ENCODE measurements at regions not wholly inside any gene's neighbourhood (a gene's known extent, or its start where the extent isn't known, plus 50 kb on each side); places are given as distances from the start of the nearest gene placed in this dataset.

DNA sequence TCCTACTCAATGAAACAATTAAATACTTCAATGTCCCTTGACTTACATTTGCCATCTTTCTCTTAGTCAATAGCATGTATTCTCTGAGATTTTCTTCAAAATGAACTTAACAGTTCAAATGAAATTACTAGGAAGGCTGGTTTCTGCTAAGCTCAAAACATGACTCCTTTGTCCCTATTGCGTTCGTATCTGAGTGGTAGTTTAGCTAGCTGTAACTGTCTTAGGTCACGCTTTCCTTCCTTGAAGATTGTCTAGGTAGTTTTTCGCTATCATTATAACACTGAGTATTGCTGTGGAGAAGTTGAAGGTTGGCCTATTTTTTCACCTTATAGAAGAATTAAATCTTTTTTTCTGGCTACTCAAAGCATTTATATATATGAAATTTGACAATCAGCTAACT lies 1535.2 kb downstream of the PLA2G4A start:
- Histone ChIP-seq H3K36me3 (ENCODE audit: insufficient read depth, low read length) (no peaks in the 10 kb centered on the region), H3K4me3 (ENCODE audit: low read length) (no peak overlapping the region), H2AFZ (ENCODE audit: low read depth, low read length) (no peak overlapping the region), H3K4me1 (ENCODE audit: insufficient read depth, low read length) (no peaks in the 10 kb centered on the region), H3K27me3 (ENCODE audit: insufficient read depth, low read length) (no peaks in the 10 kb centered on the region), H3K9me3 (ENCODE audit: low read length) (no peaks in the 10 kb centered on the region)

DNA sequence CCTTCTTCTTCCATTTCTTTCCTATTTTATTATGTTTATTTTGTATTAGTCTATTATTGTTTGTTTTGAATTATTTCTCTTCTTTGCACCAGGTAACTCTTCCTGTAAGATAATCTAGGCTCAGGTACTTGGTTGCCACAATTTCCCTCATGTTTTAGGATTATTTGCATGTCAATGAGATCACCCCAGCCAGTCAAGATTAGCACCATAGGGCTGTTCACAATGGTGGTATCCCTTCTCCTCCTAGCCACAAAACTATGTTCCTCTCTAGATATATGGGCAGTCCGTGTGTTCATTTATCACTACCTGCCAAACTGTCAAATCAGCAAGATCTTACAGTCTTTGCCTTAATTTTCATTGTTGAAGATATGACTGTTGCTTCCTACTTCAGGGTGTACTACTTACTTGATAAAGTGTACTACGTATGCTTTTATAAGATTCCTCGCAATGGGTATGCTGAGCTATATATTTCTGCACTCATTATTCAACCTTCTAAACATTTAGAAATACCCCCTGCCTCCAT lies 1536.2 kb downstream of the PLA2G4A start:
- Histone ChIP-seq H3K4me1 (ENCODE audit: insufficient read depth, low read length) (no peaks in the 10 kb centered on the region), H3K27me3 (ENCODE audit: insufficient read depth, low read length) (no peaks in the 10 kb centered on the region)

GRCh38 chr1:188365874-188366273 lies 1537.1 kb downstream of the PLA2G4A start:
- no peaks in the 10 kb centered on the region for H3K27me3 ChIP-seq (ENCODE audit: insufficient read depth, low read length)
- no peak overlapping the region for H3K4me3 ChIP-seq (ENCODE audit: low read length)
- H3K4me1 ChIP-seq (ENCODE audit: insufficient read depth, low read length) = no peaks in the 10 kb centered on the region
- H3K36me3 ChIP-seq (ENCODE audit: insufficient read depth, low read length) = no peaks in the 10 kb centered on the region
- H3K9me3 ChIP-seq (ENCODE audit: low read length) = no peaks in the 10 kb centered on the region
- no peak overlapping the region for H2AFZ ChIP-seq (ENCODE audit: low read depth, low read length)

More for the DNA sequence above, 1536.2 kb downstream of the PLA2G4A start:
- Histone ChIP-seq H2AFZ (ENCODE audit: low read depth, low read length) (no peak overlapping the region), H3K9me3 (ENCODE audit: low read length) (no peaks in the 10 kb centered on the region), H3K4me3 (ENCODE audit: low read length) (no peak overlapping the region), H3K36me3 (ENCODE audit: insufficient read depth, low read length) (no peaks in the 10 kb centered on the region)

GRCh38 chr1:188367661-188368060 lies 1538.9 kb downstream of the PLA2G4A start:
- Histone ChIP-seq H3K4me1 (ENCODE audit: insufficient read depth, low read length) (no peaks in the 10 kb centered on the region), H3K9me3 (ENCODE audit: low read length) (no peaks in the 10 kb centered on the region)

DNA sequence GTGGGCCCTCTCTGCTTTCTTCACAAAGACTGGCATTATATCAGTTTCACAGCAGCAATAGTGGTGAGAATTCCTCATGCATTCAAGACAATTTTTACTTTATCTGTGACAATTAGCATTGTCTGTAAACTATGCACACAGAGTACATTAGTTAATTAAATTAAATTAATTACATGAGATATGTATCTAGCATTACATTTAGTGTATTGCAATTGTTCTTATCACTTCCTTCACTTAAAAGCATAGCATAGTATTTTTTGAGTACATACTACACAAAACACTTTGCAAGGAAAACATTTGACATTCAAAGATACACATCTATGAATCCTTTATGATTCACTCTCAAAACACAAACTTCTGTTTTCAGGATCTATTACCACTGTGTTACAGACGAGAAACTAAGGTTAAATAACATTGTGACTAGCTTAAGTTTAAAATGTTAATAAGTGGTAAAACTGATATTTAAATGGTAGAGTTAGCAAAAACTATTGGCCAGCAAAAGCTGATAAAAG lies 1542.6 kb downstream of the PLA2G4A start:
- no peaks in the 10 kb centered on the region for H3K4me1 ChIP-seq (ENCODE audit: insufficient read depth, low read length)
- no peak overlapping the region for H3K4me3 ChIP-seq (ENCODE audit: low read length)
- no peaks in the 10 kb centered on the region for H3K9me3 ChIP-seq (ENCODE audit: low read length)
- no peaks in the 10 kb centered on the region for H3K27me3 ChIP-seq (ENCODE audit: insufficient read depth, low read length)
- no peaks in the 10 kb centered on the region for H3K36me3 ChIP-seq (ENCODE audit: insufficient read depth, low read length)
- H2AFZ ChIP-seq (ENCODE audit: low read depth, low read length) = no peak overlapping the region

More at GRCh38 chr1:188367661-188368060, 1538.9 kb downstream of the PLA2G4A start:
- H3K27me3 ChIP-seq (ENCODE audit: insufficient read depth, low read length) = no peaks in the 10 kb centered on the region
- H2AFZ ChIP-seq (ENCODE audit: low read depth, low read length) = no peak overlapping the region
- H3K36me3 ChIP-seq (ENCODE audit: insufficient read depth, low read length) = no peaks in the 10 kb centered on the region
- no peak overlapping the region for H3K4me3 ChIP-seq (ENCODE audit: low read length)

DNA sequence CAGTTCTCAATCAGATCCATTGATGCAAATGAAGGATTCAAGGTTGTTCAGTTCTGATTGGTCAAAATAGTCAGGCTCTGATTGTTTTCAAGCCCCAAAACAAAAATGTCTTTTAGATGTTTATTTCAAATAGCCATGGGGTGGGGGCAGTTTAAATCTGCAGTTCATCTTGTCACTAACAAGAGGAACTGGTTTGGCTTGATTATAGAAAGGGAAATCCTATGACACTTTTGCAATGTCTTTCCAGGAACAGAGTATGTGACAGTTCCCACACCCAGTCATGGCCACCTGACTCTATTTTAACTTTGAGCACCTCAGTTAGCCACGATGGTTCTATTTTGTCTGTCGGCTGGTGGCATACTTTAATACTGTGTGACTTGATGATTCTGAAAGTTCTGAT lies 1544.1 kb downstream of the PLA2G4A start:
- H3K4me1 ChIP-seq (ENCODE audit: insufficient read depth, low read length) = no peaks in the 10 kb centered on the region
- H2AFZ ChIP-seq (ENCODE audit: low read depth, low read length) = no peak overlapping the region
- no peaks in the 10 kb centered on the region for H3K36me3 ChIP-seq (ENCODE audit: insufficient read depth, low read length)
- H3K27me3 ChIP-seq (ENCODE audit: insufficient read depth, low read length) = no peaks in the 10 kb centered on the region
- no peaks in the 10 kb centered on the region for H3K9me3 ChIP-seq (ENCODE audit: low read length)
- no peak overlapping the region for H3K4me3 ChIP-seq (ENCODE audit: low read length)

- Histone ChIP-seq H2AFZ (ENCODE audit: low read depth, low read length) (no peak overlapping the region), H3K27me3 (ENCODE audit: insufficient read depth, low read length) (no peaks in the 10 kb centered on the region), H3K4me3 (ENCODE audit: low read length) (no peak overlapping the region), H3K9me3 (ENCODE audit: low read length) (no peaks in the 10 kb centered on the region), H3K36me3 (ENCODE audit: insufficient read depth, low read length) (no peaks in the 10 kb centered on the region), H3K4me1 (ENCODE audit: insufficient read depth, low read length) (no peaks in the 10 kb centered on the region)
Measured at GRCh38 chr1:188382851-188383250, 1554.1 kb downstream of the PLA2G4A start.

GRCh38 chr1:188386161-188386560 lies 1557.4 kb downstream of the PLA2G4A start:
- no peak overlapping the region for H2AFZ ChIP-seq (ENCODE audit: low read depth, low read length)
- no peak overlapping the region for H3K4me3 ChIP-seq (ENCODE audit: low read length)
- H3K27me3 ChIP-seq (ENCODE audit: insufficient read depth, low read length) = no peaks in the 10 kb centered on the region
- no peaks in the 10 kb centered on the region for H3K9me3 ChIP-seq (ENCODE audit: low read length)
- H3K36me3 ChIP-seq (ENCODE audit: insufficient read depth, low read length) = no peaks in the 10 kb centered on the region
- H3K4me1 ChIP-seq (ENCODE audit: insufficient read depth, low read length) = no peaks in the 10 kb centered on the region

DNA sequence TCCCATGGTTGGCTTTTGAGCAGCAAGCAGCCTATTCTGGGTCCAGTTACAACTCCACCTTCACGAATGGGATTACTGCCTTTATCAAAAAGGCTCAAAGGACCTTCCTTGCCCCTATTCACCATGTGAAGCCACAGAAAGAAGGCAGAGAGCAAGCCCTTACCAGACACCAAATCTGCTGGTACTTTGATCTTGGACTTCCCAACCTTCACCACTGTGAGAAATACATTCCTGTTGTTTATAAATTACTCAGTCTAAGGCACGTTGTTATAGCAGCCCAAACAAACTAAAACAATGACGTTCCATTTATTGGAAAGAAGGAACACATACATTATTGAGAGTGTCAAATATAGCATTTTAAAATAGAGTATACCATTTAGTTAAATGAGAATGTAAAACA lies 1557.9 kb downstream of the PLA2G4A start:
- Histone ChIP-seq H3K9me3 (ENCODE audit: low read length) (no peaks in the 10 kb centered on the region), H3K27me3 (ENCODE audit: insufficient read depth, low read length) (no peaks in the 10 kb centered on the region), H3K4me3 (ENCODE audit: low read length) (no peak overlapping the region), H3K36me3 (ENCODE audit: insufficient read depth, low read length) (no peaks in the 10 kb centered on the region), H2AFZ (ENCODE audit: low read depth, low read length) (no peak overlapping the region), H3K4me1 (ENCODE audit: insufficient read depth, low read length) (no peaks in the 10 kb centered on the region)

DNA sequence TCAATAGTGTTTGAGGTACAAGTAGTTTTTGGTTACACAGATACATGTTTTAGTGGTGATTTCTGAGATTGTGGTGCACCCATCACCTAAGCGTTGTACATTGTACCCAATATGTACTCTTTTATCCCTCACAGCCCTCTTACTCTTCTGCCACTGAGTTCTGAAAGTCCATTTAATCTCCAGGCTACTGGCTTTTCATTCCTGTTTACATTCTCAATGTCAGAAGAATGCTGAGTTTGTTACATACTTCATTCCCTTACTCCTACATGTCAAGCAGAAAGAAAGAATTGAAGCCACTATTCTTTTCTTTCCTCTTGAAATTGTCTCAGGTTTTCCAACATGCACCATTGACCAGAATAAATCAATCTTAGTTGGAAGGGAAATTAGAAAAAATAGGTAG lies 1565.9 kb downstream of the PLA2G4A start:
- Histone ChIP-seq H3K27me3 (ENCODE audit: insufficient read depth, low read length) (no peaks in the 10 kb centered on the region), H3K9me3 (ENCODE audit: low read length) (no peaks in the 10 kb centered on the region), H2AFZ (ENCODE audit: low read depth, low read length) (no peak overlapping the region), H3K4me3 (ENCODE audit: low read length) (no peak overlapping the region), H3K4me1 (ENCODE audit: insufficient read depth, low read length) (no peaks in the 10 kb centered on the region), H3K36me3 (ENCODE audit: insufficient read depth, low read length) (no peaks in the 10 kb centered on the region)

DNA sequence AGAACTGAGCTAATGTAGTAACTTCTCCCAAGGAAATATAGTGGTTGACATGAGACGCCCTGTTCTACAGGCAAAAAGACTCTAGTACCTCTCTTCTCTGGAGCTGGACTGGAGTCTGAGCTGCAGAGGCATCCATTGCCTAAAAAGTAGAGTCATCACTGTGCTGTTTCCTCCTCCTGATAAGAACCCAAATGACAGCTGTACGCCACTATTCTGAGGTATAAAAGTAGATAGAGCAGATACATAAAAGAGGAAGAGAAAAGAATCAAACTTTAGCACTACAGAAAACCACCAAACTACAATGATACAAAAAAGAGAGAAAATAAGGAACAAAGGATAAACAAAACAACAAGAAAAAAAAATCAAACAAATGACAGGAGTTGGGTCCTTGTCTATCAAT lies 1568.8 kb downstream of the PLA2G4A start:
- Histone ChIP-seq H3K27me3 (ENCODE audit: insufficient read depth, low read length) (no peaks in the 10 kb centered on the region), H3K4me1 (ENCODE audit: insufficient read depth, low read length) (no peaks in the 10 kb centered on the region), H2AFZ (ENCODE audit: low read depth, low read length) (no peak overlapping the region), H3K9me3 (ENCODE audit: low read length) (no peaks in the 10 kb centered on the region), H3K4me3 (ENCODE audit: low read length) (no peak overlapping the region), H3K36me3 (ENCODE audit: insufficient read depth, low read length) (no peaks in the 10 kb centered on the region)

DNA sequence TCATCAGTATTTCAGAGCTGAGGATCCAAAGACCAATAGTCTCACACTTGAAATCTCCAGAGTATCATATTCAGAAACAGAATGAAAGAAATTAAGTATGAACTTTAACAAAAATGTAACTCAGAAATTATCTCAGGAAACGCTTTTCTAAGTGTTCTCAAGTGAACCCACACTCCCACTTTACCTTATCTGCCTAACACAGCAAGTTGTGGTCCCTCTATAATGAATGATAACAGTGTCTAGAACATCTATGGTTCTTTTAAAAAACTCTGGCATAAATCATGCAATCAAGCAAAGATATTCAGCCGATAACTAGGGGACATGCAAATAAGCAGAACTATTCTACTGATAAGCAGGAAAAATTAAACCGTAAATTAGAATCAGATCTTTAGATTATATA lies 1574.2 kb downstream of the PLA2G4A start:
- Histone ChIP-seq H3K27me3 (ENCODE audit: insufficient read depth, low read length) (no peaks in the 10 kb centered on the region), H2AFZ (ENCODE audit: low read depth, low read length) (no peak overlapping the region), H3K4me3 (ENCODE audit: low read length) (no peak overlapping the region), H3K4me1 (ENCODE audit: insufficient read depth, low read length) (no peaks in the 10 kb centered on the region), H3K36me3 (ENCODE audit: insufficient read depth, low read length) (no peaks in the 10 kb centered on the region), H3K9me3 (ENCODE audit: low read length) (no peaks in the 10 kb centered on the region)

DNA sequence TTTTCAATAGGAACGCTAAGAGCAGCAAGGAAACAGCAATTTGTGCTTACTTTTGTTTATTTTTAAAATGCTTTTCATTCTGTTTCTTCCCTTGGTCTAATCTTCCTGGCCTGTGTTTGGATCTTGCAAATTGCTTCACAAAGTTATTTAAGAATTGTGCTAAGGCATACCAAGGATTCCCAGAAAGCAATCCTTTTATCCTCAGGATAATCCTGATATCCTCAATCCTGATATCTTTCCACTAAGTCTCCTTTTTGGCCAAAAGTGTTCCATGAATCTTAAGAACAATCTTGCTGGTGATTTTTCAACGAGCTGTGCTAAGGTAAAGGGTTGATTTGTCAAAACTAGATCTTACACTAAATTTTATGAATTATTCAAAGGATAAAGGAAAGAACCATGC lies 1577.9 kb downstream of the PLA2G4A start:
- Histone ChIP-seq H2AFZ (ENCODE audit: low read depth, low read length) (no peak overlapping the region), H3K27me3 (ENCODE audit: insufficient read depth, low read length) (no peaks in the 10 kb centered on the region), H3K9me3 (ENCODE audit: low read length) (no peaks in the 10 kb centered on the region), H3K4me1 (ENCODE audit: insufficient read depth, low read length) (no peaks in the 10 kb centered on the region), H3K4me3 (ENCODE audit: low read length) (no peak overlapping the region), H3K36me3 (ENCODE audit: insufficient read depth, low read length) (no peaks in the 10 kb centered on the region)

DNA sequence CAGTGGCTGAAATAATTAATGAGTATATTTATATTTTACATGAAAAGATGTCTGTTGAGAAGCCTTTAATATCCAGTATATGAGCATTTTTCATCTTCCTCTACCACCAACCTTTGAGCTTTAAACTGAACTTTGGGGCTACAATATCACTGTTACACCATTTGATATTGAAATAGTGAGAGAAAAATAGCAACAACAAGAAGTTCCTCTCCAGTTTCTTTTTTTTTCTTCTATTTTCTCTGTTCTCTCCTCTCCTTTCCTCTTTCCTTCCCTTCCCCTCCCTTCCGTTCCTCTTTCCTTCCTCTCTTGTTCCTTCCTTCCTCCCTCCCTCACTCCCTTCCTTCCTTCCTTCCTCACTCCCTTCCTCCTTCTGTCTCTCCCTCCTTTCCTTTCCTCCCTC lies 1591.4 kb downstream of the PLA2G4A start:
- no peaks in the 10 kb centered on the region for H3K4me1 ChIP-seq (ENCODE audit: insufficient read depth, low read length)
- H3K27me3 ChIP-seq (ENCODE audit: insufficient read depth, low read length) = no peaks in the 10 kb centered on the region

More for the DNA sequence above, 1591.4 kb downstream of the PLA2G4A start:
- no peaks in the 10 kb centered on the region for H3K36me3 ChIP-seq (ENCODE audit: insufficient read depth, low read length)
- no peaks in the 10 kb centered on the region for H3K9me3 ChIP-seq (ENCODE audit: low read length)
- H3K4me3 ChIP-seq (ENCODE audit: low read length) = no peak overlapping the region
- no peak overlapping the region for H2AFZ ChIP-seq (ENCODE audit: low read depth, low read length)

Data from neuron (in vitro differentiated cells).